GM18511 (cell line): ENCODE measurements at regions not wholly inside any gene's neighbourhood (a gene's known extent, or its start where the extent isn't known, plus 50 kb on each side); places are given as distances from the start of the nearest gene placed in this dataset.
"Not testable (repeated sequence)": the region's sequence is repeated elsewhere in the genome, so short reads cannot be mapped to it uniquely, and the experiment has no call there.

Experiments
- ATAC-seq: cut with Tn5 transposase; IDR thresholded peaks from one replicate; pipeline ENCODE4 v1.9.1; 2021; ENCODE audit warnings: mild to moderate bottlenecking, moderate library complexity; ENCODE audit not compliant: unreplicated experiment

- no peak for ATAC-seq
Measured at GRCh38 chr5:171541341-171541776, 121.9 kb downstream of the FGF18 start.

- ATAC-seq = no peak
Measured at GRCh38 chr5:171542525-171543140, 123.2 kb downstream of the FGF18 start.

- ATAC-seq = no peak
Measured at GRCh38 chr5:171543148-171543815, 123.8 kb downstream of the FGF18 start.

GRCh38 chr5:171544913-171545765 is 125.7 kb downstream of the FGF18 start:
- no peak for ATAC-seq

GRCh38 chr5:171549274-171549673 is 129.8 kb downstream of the FGF18 start:
- no peak for ATAC-seq

- ATAC-seq = not testable (repeated sequence)
Measured at GRCh38 chr5:171553817-171554216, 134.4 kb downstream of the FGF18 start.

- ATAC-seq = no peak
Measured at GRCh38 chr5:171555160-171555559, 135.7 kb downstream of the FGF18 start.

- ATAC-seq = no peak
Measured at GRCh38 chr5:171562822-171563221, 143.4 kb downstream of the FGF18 start.

GRCh38 chr5:171568389-171568788 is 148.9 kb downstream of the FGF18 start:
- ATAC-seq = no peak

GRCh38 chr5:171569065-171569712 is 149.7 kb downstream of the FGF18 start:
- no peak for ATAC-seq

- no peak for ATAC-seq
Measured at GRCh38 chr5:171570244-171570825, 150.9 kb downstream of the FGF18 start.

- ATAC-seq = no peak
Measured at GRCh38 chr5:171571663-171572062, 152.2 kb downstream of the FGF18 start.

- no peak for ATAC-seq
Measured at GRCh38 chr5:171573021-171573420, 153.6 kb downstream of the FGF18 start.

- ATAC-seq = no peak
Measured at GRCh38 chr5:171573451-171574225, 154.2 kb downstream of the FGF18 start.

GRCh38 chr5:171574376-171574775 is 154.9 kb downstream of the FGF18 start:
- ATAC-seq = no peak

- no peak for ATAC-seq
Measured at GRCh38 chr5:171575386-171575785, 155.9 kb downstream of the FGF18 start.

GRCh38 chr5:171575808-171576207 is 156.4 kb downstream of the FGF18 start:
- ATAC-seq = no peak

GRCh38 chr5:171577042-171577758 is 157.8 kb downstream of the FGF18 start:
- ATAC-seq = no peak

GRCh38 chr5:171578049-171578828 is 158.8 kb downstream of the FGF18 start:
- no peak for ATAC-seq
